OCI-LY7 (cell line): ENCODE measurements at regions not wholly inside any gene's neighbourhood (a gene's known extent, or its start where the extent isn't known, plus 50 kb on each side); places are given as distances from the start of the nearest gene placed in this dataset.

Source experiments
- BruUV-seq: library from RNA; stranded (reverse); fragments of 400-500 nt; replicated peaks from 2 replicates; lab custom pipeline; 2021; lab: Mats Ljungman, UMichigan
- CTCF ChIA-PET: fragments of 300-600 bp; sonication (Branson Sonifier 250); formaldehyde crosslinking; loops from one replicate; lab custom pipeline; 2022; ENCODE audit warnings: antibody characterized with exemption; ENCODE audit not compliant: unreplicated experiment; lab: Charles Lee
- POLR2A ChIA-PET: fragments of 300-600 bp; sonication (Branson Sonifier 250); formaldehyde crosslinking; loops from one replicate; lab custom pipeline; 2022; ENCODE audit warnings: antibody characterized with exemption; lab: Charles Lee
- DNase-seq: peaks from one replicate; pipeline ENCODE4 v3.0.0-alpha.2; 2015; ENCODE audit warnings: low spot score
- H2AFZ ChIP-seq: fragments of 200-600 bp; sonication (generic), shearing (Covaris generic); 2 replicates; pipeline ENCODE4 v1.6.1; 2014; ENCODE audit warnings: mild to moderate bottlenecking, antibody characterized with exemption, low read length, moderate library complexity
- H3K27ac ChIP-seq: fragments of 200-600 bp; sonication (generic); 2 replicates; pipeline ENCODE4 v1.5.1; 2014; ENCODE audit warnings: mixed run types, low read depth, mild to moderate bottlenecking, moderate library complexity, low read length, inconsistent platforms; ENCODE audit not compliant: poor library complexity, severe bottlenecking
- H3K36me3 ChIP-seq: fragments of 200-600 bp; sonication (generic); 2 replicates; pipeline ENCODE4 v1.6.1; 2014; ENCODE audit warnings: mild to moderate bottlenecking, antibody characterized with exemption, low read length, moderate library complexity, mixed read lengths; ENCODE audit not compliant: insufficient read depth
- H3K4me1 ChIP-seq: fragments of 200-600 bp; sonication (generic); 2 replicates; pipeline ENCODE4 v1.5.1; 2014; ENCODE audit warnings: mild to moderate bottlenecking, low read length; ENCODE audit not compliant: insufficient read depth, poor library complexity, severe bottlenecking
- H3K4me2 ChIP-seq: fragments of 200-600 bp; sonication (generic); 2 replicates; pipeline ENCODE4 v1.6.1; 2014; ENCODE audit warnings: mild to moderate bottlenecking, low read length
- H3K4me3 ChIP-seq: fragments of 200-600 bp; sonication (generic); 2 replicates; pipeline ENCODE4 v1.5.1; 2014; ENCODE audit warnings: mild to moderate bottlenecking, low read depth, low read length; ENCODE audit not compliant: poor library complexity, severe bottlenecking
- H3K79me2 ChIP-seq: fragments of 200-600 bp; sonication (generic); 2 replicates; pipeline ENCODE4 v1.6.1; 2016; ENCODE audit warnings: low read depth, mild to moderate bottlenecking, low read length, moderate library complexity, mixed read lengths; ENCODE audit not compliant: insufficient read depth
- H3K9me2 ChIP-seq: fragments of 200-600 bp; sonication (generic); 2 replicates; pipeline ENCODE4 v1.6.1; 2016; ENCODE audit warnings: mild to moderate bottlenecking, low read length, mixed read lengths; ENCODE audit not compliant: insufficient read depth
- H3K9me3 ChIP-seq: fragments of 200-600 bp; sonication (generic); 2 replicates; pipeline ENCODE4 v1.6.1; 2014; ENCODE audit warnings: mild to moderate bottlenecking, mixed run types, low read length, mixed read lengths
- H4K20me1 ChIP-seq: fragments of 200-600 bp; sonication (generic); 2 replicates; pipeline ENCODE4 v1.6.1; 2014; ENCODE audit warnings: mild to moderate bottlenecking, antibody characterized with exemption, low read length, moderate library complexity, mixed read lengths; ENCODE audit not compliant: insufficient read depth
- CTCF ChIP-seq: fragments of 200-600 bp; sonication (generic); conservative IDR thresholded peaks from 2 replicates; pipeline ENCODE4 v1.5.1; 2014; ENCODE audit warnings: mild to moderate bottlenecking, antibody characterized with exemption, low read length, moderate library complexity, mixed read lengths
- EZH2phosphoT487 ChIP-seq: fragments of 200-600 bp; sonication (generic); IDR thresholded peaks from 2 replicates; pipeline ENCODE4 v1.6.1; 2018; ENCODE audit warnings: low read depth, borderline replicate concordance, mild to moderate bottlenecking, mixed run types, antibody characterized with exemption, low read length, moderate library complexity, mixed read lengths
- intact Hi-C: fragments of 100-400 bp; cut with micrococcal nuclease; formaldehyde crosslinking; loops from one replicate; pipeline ENCODE4 v1.10.0; 2022; ENCODE audit not compliant: unreplicated experiment

GRCh38 chr11:10637731-10638151, 55.8 kb downstream of the IRAG1 start:
- H3K9me2 ChIP-seq = no peaks in the 10 kb centered on the region
- no peak for DNase-seq
- no peak overlapping the region for H3K4me3 ChIP-seq
- H3K36me3 ChIP-seq = no peaks in the 10 kb centered on the region
- H3K79me2 ChIP-seq = no peaks in the 10 kb centered on the region
- no peak overlapping the region for H3K4me2 ChIP-seq
- TF ChIP-seq CTCF (no peak), EZH2phosphoT487 (no peak)
- intact Hi-C loops = no loop called here
- no peak overlapping the region for H3K27ac ChIP-seq
- H2AFZ ChIP-seq = no peak overlapping the region
- POLR2A ChIA-PET = interaction anchor here (0.7 to 1.2 kb wide), 2 partner anchors 13 to 539 kb away, joined by 3 to 4 read pairs; no protein-coding TSS in a partner anchor
- BruUV-seq = no TSS peak
- no peaks in the 10 kb centered on the region for H3K9me3 ChIP-seq
- no peaks in the 10 kb centered on the region for H3K4me1 ChIP-seq
- no peaks in the 10 kb centered on the region for H4K20me1 ChIP-seq
- CTCF ChIA-PET = no interaction called here

- POLR2A ChIA-PET = interaction anchor here (0.7 kb wide), 1 partner anchor 984 kb away, joined by 3 read pairs; no protein-coding TSS in a partner anchor
These were observed 59.1 kb downstream of the IRAG1 start for GRCh38 chr11:10634407-10634806.

More at GRCh38 chr11:10634407-10634806, 59.1 kb downstream of the IRAG1 start:
- BruUV-seq = no TSS peak
- Histone ChIP-seq H3K79me2 (no peaks in the 10 kb centered on the region), H3K4me1 (no peaks in the 10 kb centered on the region), H3K9me2 (no peaks in the 10 kb centered on the region), H3K4me3 (no peak overlapping the region), H3K27ac (no peak overlapping the region), H3K4me2 (no peak overlapping the region), H2AFZ (no peak overlapping the region), H3K36me3 (no peaks in the 10 kb centered on the region), H3K9me3 (no peaks in the 10 kb centered on the region), H4K20me1 (no peaks in the 10 kb centered on the region)
- TF ChIP-seq EZH2phosphoT487 (no peak), CTCF (no peak)
- intact Hi-C loops = no loop called here
- DNase-seq = no peak
- CTCF ChIA-PET = no interaction called here
